ENCODE measurements at regions not wholly inside any gene's neighbourhood (a gene's known extent, or its start where the extent isn't known, plus 50 kb on each side); places are given as distances from the start of the nearest gene placed in this dataset.
"Not testable (repeated sequence)": the region's sequence is repeated elsewhere in the genome, so short reads cannot be mapped to it uniquely, and the experiment has no call there.

- not testable (repeated sequence) for TF ChIP-seq CTCF (IDR thresholded peaks at IDR 0.05); EP300 (IDR thresholded peaks at IDR 0.05); CEBPB (IDR thresholded peaks at IDR 0.05); MAZ (IDR thresholded peaks at IDR 0.05; ENCODE audit: borderline replicate concordance, low read depth, low read length); POLR2A (IDR thresholded peaks at IDR 0.05; ENCODE audit: low read length); NPAS2 (CRISPR knock-in tag; IDR thresholded peaks at IDR 0.05; ENCODE audit: borderline replicate concordance); RARB (CRISPR knock-in tag; IDR thresholded peaks at IDR 0.05)
- TF ChIP-seq, protein P1, sequence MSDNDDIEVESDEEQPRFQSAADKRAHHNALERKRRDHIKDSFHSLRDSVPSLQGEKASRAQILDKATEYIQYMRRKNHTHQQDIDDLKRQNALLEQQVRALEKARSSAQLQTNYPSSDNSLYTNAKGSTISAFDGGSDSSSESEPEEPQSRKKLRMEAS (IDR thresholded peaks at IDR 0.05): not testable (repeated sequence)
Observed at GRCh38 chr12:9308745-9309144, 100.5 kb upstream of the PZP start.

Measured in A549 (cell line).